HTR-8/SVneo (cell line): ENCODE measurements at regions not wholly inside any gene's neighbourhood (a gene's known extent, or its start where the extent isn't known, plus 50 kb on each side); places are given as distances from the start of the nearest gene placed in this dataset.
"Not testable (repeated sequence)": the region's sequence is repeated elsewhere in the genome, so short reads cannot be mapped to it uniquely, and the experiment has no call there.

ENCODE experiments used
- DNase-seq: peaks from one replicate; pipeline ENCODE4 v3.0.0; 2011; ENCODE audit warnings: low spot score, mixed read lengths; ENCODE audit not compliant: insufficient read length
- FAIRE-seq: peaks from 2 replicates; lab custom pipeline; 2011; peaks lifted over from hg19 to GRCh38; lab: Jason Lieb, UNC

DNA sequence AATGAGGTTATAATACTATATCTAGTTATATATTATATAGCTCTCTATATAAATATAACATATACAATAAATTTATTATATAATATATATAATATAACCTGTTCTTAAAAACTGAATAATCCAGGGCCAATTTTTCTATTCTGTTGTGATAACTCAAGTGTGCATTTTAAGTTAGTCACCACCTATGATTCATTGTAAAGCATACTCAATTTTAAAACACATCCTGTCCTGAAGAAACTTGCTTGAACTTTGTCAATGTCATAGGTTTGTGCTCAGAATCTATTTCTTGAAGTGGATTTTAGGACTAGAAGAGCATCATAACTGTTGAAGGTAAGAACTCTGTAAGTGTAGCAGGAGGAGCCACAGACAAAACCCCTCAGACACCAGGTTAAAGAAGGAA lies 1209.8 kb downstream of the REEP3 start:
- FAIRE-seq = no peak
- no peak for DNase-seq

DNA sequence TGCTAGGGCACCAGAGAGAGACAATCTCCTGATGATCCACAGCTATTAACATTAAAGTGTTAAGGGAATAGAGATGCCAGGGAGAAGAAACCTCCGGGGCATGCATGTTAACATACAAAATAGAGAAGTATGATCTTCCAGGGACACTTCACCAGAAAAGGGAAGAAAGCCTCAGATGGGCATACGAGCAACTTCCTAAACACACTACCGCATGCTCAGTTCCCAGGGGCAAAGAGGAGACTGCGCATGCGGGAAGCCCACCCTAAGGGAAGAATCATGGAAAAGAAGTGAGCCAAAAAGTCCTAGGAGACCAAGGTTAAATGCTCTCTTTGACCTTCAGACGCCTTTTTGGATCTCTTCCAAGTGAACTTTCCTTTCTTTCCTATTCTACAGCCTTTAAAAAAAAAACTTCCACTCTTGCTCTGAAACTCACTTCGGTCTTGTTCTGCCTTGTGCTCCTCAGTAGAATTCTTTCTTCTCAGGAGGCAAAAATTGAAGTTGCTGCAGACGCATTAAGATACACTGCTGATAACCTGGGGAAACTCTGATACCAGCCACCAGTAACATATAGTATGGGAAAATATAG lies 1211.3 kb downstream of the REEP3 start:
- DNase-seq (no peak), FAIRE-seq (no peak)

DNA sequence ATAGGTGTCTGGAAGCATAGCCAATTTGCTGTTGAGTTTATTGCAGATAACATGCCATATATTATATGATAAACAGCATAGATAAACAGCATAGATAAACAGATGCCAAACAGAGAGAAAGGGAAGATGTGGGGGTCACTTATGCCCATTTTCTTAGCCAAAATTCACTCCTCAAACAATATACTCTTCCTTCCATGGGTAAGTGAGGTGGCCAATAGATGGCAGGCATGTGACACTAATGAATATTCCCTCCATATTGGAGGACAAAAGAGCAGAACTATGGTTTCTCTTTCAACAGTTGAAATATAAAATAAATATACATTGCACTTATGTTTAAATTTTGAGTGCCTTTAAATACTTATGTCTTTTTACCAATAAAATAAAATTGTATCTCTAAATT lies 1212.8 kb downstream of the REEP3 start:
- DNase-seq (peak; percentile 1), FAIRE-seq (no peak)

DNA sequence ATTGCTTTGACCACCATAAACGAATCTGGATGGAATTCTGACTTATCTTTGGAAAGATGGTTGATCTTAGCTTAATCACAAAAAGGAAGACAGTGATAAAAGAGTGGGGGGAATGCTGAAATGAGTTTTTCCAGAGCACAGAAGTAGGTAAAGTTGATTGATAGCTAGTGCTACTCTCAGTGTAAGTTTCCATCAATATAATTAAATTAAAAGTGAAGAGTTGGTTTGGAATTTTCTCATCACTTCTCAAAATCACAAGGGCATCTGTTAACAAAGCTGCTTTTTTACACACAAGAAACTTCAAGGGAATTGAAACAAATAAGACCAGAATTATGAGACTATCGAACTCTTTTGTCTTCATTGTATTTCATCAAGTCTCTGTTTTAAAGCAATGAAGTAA lies 1217.3 kb downstream of the REEP3 start:
- DNase-seq = no peak
- no peak for FAIRE-seq

DNA sequence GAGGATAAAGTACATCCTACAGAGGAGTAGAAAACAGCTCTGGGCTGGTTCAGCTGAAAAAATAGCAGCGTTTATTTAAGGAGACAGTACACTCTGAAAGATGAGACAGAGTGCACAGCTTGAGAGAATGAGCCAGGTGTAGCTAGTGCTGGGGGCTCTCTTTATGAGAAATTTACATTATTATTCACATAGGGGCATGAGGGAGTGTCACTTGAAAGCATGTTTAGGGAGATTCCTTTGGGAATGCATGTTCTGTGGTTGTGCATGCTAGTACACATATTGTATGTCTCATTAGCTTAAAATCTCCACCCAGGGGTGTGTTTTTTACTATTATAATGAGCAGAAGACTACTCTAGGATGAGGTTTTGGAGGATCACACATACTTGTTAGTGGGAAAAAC lies 1224.4 kb downstream of the REEP3 start:
- no peak for DNase-seq
- FAIRE-seq = peak; percentile 9

DNA sequence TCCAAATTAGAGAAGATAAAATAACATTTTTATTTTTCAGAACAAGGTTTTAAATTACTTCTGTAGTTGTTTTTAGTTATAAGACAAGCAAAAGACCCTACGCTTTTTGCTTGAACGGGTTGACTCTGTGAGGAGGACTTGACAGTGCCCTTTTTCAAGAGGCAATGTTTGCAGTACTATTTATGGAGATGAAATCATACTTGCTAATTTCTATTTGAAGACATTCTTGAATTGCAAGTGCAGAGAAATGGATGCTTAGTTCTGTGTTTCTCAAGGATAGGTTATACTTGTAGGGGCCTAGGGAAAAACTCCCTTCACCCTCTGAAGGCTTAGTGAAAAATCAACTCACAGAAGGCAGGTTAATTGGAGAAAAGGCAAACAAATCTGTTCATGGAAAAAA lies 1229.5 kb downstream of the REEP3 start:
- no peak for DNase-seq

DNA sequence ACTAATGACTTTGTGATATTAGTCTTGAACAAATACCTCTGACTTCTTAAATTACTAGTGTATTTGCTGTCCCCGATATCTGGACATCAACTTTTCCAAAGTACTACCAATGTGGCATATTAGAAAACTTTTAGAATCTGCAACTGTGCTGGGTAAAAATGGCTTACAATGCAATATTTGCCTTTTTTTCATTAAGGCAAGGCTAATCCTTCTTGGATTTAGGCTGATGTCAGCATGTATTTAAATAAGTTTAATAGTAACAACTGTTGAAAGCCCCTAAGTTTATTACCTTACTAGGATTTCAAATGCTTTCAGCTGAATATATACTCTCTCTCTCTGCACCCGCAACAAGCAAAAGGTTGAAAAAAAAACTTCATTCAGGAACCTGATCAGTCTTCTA lies 1232.3 kb downstream of the REEP3 start:
- no peak for FAIRE-seq
- DNase-seq = no peak

More for the DNA sequence above, 1229.5 kb downstream of the REEP3 start:
- no peak for FAIRE-seq

DNA sequence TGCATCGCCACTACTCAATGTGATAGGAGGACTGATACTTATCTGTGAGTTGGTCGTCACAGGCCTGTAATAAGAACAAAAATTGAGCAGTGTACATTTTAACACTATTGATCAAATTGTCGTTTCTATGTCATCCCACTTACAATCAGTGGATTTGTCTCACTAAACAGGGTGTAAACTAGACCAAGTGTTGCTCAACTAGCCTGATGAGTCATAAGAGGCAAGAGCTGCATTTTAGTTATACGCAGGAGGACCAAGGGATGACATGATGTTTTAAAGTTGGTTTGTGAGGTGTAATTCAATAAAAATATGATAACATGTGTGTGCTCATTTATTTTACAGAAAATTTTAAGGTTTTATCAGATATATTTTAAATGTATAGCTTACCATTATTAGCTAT lies 1239.2 kb downstream of the REEP3 start:
- no peak for FAIRE-seq

DNA sequence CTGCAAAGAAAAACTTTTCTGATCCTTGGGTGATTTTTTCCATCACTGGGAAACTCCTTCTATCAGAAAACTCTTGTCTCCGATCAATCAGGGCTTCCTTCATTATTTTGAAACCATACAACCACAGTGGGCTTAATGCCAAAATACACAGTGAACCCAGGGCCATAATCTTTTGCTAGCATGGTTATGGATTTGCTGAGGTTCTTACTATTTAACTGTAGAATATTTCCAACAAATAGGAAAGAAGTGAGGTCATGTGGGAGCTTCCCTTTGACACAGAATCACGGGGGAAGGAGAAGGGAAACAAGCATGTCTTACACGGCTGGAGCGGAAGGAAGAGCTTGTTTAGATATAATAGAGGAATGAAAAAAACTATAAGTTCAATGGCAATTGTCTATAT lies 1241.7 kb downstream of the REEP3 start:
- FAIRE-seq = no peak
- DNase-seq = no peak

More for the DNA sequence above, 1239.2 kb downstream of the REEP3 start:
- no peak for DNase-seq

DNA sequence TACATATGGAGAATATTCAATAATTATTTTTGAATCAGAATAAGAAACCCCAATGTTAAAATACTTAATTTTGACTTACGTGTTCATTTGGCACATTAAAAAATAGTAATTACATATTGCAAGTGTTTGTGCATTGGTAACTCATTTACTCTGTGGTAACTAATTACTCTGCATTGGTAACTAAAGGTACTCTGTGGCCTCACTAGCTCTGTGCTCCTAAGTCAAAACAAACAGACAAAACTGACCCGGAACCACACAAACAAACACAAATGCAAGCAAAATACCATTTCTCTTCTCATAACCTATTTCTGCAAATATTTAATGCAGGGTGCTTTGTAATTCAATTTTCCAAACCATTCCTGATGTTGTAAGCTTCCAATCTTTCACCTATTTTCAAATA lies 1244.3 kb downstream of the REEP3 start:
- no peak for FAIRE-seq
- DNase-seq = no peak

DNA sequence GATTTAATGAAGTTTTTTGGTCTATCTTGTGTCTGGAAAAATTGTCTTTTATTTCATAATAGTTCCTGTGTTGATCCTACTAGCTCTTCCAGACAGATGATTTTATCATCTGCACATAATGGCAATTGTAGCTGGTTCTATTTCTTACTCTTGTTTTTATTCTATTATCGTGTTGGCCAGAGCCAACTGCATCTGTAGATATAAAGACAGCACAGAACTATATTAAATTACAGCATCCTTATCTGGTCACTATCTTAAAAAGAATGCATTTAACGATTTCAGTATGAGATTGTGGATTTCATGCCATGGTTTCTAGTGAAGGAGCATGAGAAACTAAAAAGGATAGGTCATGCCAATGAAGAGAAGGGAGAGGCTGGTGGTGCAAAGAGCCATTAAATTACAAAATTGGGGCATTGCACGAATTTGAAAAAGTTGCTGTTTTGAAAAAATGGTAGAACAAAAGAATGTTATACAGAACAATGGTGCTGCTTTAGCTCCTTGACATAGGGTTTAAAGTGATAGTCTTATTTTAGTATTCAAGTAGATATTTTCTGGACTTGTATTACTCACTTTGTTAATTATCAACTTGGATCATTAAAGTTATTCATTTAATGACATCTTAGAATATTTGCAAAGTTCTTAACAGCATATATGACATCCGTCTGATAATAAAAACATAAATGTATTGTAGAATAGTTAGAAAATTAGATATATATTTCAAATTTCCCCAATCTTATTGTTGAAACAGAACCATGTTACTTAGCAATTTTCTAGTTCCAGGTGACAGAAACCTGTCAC lies 1250.3 kb downstream of the REEP3 start:
- DNase-seq = no peak

DNA sequence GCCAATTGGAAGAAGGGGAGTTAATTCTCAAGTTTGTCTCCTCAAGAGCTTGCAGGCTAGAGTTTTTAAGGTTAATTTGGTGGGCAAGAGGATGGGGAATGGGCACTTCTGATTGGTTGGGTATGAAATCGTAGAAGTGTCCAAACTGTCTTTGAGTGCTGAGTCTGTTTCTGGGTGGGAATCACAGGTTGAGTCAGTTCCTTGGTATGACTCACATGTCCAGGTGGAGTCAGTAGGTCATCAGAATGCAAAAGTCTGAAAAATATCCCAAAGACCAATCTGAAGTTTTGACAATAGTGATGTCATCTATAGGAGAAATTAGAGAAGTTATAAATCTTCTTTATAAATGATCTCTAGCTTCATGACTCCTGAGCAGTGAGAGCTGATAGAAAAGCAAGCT lies 1252.2 kb downstream of the REEP3 start:
- DNase-seq (no peak), FAIRE-seq (no peak)

More for the DNA sequence above, 1250.3 kb downstream of the REEP3 start:
- no peak for FAIRE-seq

DNA sequence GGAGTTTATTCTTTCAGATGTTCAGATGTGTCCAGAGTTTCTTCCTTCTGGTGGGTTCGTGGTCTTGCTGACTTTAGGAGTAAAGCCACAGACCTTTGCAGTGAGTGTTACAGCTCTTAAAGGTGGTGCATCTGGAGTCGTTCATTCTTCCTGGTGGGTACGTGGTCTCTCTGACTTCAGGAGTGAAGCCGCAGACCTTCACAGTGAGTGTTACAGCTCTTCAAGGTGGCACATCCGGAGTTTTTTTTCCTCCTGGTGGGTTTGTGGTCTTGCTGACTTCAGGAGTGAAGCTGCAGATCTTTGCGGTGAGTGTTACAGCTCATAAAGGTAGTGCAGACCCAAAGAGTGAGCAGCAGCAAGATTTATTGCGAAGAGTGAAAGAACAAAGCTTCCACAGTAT lies 1263.2 kb downstream of the REEP3 start:
- not testable (repeated sequence) for FAIRE-seq, DNase-seq

DNA sequence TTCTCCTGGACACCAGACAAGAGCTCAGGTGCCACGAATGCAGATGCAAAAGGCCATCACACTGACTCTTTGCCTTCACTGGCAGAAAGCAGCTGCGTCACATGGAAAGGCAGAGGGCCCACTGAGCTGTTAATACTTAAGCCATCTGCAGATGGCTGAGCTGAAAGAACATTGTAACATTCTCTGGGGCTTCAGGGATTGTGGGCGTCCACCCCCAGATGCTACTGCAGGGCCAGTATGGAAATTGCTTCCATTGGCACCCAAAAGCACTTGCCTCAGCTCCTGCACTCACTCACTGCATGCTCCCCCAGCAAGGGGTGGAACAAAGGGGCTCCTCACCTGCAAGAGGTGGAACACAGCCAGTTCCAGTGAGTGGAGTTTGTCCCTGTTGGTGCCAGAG lies 1264.6 kb downstream of the REEP3 start:
- DNase-seq = no peak
- FAIRE-seq = no peak

DNA sequence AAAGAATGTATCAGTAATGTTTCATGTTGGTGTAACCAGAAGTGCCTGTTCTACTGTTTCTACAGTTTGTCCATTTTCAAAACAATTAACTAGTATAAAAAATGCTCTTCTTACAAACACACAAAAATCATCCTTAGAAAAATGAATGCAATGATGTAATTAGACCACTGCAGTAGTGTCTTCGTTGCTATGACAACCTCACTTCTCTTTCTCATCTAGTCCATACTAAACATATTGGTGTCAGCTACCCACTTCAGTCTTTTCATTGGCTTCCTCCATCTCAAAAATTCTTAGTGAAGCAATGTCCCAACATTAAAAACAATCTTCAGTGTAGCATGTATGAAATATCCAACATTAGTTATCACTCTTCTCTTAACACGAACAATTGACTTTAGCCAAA lies 1265.8 kb downstream of the REEP3 start:
- DNase-seq (no peak), FAIRE-seq (no peak)

DNA sequence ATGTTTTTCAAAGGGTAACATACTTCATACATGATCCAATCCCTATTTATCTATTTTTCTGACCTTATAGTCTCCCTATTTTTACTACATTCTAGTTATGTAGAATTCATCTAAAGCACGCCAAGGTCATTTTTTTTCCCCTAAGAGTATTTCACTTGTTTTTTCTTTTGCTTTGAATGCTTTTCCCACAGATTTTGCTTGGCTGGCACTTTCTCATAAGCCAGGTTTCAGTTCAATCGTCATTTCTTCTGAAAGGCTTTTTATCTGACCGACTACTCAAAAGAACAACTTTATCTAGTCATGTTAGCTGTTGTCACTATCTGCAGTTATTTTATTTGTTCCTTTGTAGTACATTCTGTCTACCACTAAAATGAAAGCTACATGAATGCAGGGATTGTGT lies 1274.6 kb downstream of the REEP3 start:
- DNase-seq (no peak), FAIRE-seq (no peak)

DNA sequence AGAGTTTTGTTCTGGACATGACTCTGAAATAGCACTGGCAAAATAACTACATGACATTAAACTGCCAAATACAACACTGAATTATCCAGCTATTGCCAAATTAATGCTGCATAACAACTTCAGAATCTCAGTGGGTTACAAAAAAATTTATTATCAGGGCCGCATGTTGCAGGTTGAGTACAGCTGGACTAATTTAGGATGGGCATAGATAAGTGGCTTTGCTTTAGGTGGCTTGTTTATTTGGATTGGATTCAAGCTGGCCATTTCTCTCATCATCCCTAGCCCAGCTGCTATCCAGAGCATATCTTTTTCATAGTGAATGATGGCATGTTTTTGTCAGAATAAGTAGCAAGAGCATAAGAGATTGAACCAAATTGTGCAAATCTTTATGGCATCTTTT lies 1277.1 kb downstream of the REEP3 start:
- DNase-seq = no peak
- no peak for FAIRE-seq

DNA sequence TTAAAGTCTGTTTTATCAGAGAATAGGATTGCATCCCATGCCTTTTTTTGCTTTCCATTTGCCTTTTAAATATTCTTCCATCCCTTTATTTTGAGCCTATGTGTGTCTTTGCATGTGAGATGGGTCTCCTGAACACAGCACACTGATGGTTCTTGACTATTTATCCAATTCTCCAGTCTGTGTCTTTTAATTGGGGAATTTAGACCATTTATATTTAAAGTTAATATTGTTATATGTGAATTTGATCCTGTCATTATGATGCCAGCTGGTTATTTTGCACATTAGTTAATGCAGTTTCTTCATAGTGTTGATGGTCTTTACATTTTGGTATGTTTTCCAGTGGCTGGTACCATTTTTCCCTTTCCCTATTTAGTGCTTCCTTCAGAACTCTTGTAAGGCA lies 1287.0 kb downstream of the REEP3 start:
- DNase-seq, FAIRE-seq: not testable (repeated sequence)

DNA sequence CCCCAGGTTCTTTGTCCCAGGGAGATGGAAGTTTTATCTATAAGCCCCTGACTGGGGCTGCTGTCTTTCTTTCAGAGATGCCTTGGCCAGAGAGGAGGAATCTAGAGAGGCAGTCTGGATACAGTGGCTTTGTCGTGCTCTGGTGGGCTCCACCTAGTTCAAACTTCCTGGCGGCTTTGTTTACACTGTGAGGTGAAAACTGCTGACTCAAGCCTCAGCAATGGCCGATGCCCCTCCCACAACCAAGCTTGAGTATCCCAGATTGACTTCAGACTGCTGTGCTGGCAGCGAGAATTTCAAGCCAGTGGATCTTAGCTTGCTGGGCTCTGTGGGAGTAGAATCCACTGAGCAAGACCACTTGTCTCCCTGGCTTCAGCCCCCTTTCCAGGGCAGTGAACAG lies 1288.8 kb downstream of the REEP3 start:
- DNase-seq, FAIRE-seq: not testable (repeated sequence)

DNA sequence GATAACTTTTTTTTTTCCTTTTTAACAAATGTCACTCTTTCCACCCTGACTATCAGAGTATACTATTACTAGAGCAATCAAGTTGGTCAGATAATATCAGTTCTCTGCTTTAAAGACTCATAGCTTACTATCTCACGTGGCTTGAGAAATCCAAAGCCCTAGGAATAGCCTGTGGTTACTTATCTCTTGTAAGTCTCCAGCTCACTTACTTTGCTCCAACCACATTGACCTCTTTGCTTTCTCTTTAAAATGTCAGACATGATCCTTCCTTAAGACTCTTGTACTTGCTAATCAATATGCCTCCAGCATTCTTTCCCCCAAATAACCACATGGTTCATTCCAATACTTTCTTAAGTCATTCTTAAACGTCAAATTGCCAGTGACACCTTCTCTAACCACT lies 1292.2 kb downstream of the REEP3 start:
- no peak for FAIRE-seq
- no peak for DNase-seq

DNA sequence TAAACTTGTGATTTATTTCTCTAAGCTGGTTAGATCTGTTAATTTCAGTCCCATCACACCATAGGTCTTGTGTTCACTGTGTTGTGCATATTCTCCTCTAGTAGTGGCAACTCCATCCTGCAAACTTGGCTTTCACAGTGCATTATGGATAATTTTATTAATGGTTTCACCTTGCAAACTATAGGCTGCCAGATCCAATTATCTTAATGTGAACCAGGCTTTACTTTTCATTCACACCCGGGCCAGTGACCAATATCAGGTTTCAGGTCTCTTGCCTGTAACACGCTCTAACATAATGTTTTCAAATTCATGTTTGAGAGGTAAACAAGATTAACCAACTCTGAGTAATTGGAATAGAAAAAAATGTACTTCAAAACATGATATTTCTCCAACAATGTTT lies 1293.0 kb downstream of the REEP3 start:
- DNase-seq (no peak), FAIRE-seq (no peak)

DNA sequence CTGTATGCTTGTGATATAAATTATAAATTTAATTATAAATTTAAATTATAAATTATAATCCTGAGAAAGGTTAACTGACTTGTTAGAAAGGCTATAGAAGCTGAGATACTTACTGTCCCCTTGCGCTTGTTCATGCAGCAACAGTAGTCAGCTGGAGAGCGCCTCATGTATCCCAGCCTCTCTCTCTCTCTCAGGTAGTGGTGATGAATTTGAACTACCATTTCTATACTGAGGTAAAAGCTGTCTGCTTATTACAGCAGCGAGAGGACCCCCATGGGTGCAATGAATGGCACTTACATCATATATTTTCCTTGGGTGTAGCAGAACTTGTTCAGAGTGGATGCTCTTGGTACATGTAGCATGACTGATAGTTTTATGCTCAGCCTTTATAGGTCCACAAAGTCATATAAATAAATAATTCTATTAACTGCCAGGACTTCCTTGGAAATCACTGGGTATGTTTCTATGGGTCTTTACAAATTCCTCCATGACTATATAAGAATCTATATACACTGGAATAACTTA lies 1308.7 kb downstream of the REEP3 start:
- FAIRE-seq = no peak
- DNase-seq = no peak
